DMS79 (cell line): ENCODE measurements at regions not wholly inside any gene's neighbourhood (a gene's known extent, or its start where the extent isn't known, plus 50 kb on each side); places are given as distances from the start of the nearest gene placed in this dataset.
A peak's percentile ranks its signal among the peaks of the same experiment; 100 is the strongest.

ENCODE experiments used
- DNase-seq: peaks from one replicate; lab custom pipeline; 2025; lab: John Stamatoyannopoulos, UW

DNA sequence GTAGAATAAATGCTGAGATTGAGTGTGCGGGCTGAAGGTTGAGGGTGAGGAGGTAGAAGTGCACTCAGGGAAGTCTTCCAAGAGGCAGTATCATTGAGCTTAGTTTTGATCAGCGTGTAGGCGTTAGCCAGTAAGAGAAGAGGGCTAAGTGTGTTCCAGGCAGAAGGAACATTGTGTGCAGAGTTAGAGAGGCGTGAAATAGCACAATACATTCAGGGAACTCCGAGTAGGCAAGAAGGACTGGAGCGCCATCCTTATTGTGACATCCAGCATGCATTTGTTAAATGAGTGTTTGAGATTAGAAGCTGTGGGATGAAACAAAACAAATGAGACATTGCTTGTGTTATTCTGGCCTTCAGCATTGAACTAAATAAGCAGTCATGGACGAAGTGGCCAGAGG, 140.9 kb upstream of the MKLN1 start:
- DNase-seq, result no peak

DNA sequence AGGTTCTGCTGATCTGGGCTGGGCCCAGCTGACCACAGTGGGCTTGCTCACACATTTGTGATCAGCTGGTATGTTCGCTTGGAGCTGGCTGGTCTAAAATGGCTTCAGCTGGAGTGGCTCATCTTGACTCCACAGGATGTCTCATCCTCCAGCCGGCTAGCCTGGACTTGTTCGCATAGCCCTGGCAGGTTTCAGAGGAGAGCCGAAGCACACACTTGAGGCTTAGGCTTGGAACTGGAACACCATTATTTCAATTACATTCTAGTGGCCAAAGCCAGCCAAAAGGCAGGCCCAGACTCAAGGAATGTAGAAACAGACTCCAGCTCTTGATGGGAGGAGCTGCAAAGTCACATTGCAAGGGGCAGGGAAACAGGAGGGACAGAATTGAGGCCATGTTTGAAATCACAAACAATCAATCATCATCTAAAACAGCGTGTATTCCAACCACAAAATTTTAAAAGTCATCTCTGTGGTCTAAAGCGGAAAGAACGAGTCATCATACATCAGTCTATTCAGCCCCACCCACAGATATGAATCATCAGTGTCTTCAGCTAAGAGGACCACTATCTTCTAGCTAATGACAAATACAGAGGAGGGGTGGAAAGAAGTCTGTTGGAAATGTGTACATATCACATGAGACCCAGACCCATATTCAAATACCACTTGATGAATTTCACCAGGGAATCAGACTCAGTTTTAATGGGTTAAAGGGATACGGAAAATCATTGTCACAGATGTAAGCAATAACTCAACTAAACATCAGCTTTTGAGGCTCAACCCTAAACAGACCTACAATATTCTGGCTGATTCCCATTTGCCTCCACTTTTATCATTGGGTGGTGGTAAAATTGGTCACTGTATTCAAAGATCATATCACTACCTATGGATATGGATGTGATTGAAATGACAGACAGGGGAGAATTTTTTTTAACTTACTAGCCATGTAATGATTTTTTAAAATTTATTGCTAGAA, 139.0 kb upstream of the MKLN1 start:
- peak; percentile 69 for DNase-seq

DNA sequence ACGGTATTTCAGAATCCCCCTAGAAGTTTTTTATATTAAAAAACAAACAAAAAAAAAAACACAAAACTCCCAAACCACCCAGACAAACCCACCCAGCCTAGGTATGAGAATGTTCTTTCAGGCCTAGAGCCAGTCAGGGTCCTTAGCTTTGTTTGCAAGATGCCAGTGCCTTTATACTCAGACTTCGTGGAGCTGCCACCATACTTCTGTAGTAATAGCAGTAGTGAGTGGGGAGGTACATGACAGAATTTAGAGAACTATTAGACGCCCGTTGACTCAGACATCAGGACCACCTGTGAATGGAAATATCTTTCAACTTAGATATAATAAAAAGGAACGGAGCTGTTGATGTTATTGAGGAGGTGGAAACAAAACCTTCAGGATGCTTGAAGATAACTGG, 138.2 kb upstream of the MKLN1 start:
- DNase-seq, result no peak

DNA sequence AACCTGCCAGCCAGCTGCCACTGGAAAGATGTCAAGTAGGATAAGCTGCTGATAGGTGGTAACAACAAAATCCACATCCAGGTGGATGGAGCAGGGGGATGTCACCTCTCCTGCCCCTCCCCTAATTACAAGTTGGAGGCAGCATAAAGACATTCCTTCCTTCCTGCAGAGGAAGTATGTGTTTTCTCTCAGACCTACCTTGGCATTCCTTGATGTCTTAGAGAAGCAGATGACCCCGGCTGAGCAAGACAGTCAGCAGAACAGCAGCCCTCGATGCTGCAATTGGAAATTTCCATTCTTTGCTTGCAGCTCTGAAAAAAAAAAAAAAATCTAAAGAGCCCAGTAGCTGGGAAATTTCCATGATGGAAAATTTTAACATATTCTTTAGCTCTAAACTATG, 137.5 kb upstream of the MKLN1 start:
- DNase-seq, result no peak

DNA sequence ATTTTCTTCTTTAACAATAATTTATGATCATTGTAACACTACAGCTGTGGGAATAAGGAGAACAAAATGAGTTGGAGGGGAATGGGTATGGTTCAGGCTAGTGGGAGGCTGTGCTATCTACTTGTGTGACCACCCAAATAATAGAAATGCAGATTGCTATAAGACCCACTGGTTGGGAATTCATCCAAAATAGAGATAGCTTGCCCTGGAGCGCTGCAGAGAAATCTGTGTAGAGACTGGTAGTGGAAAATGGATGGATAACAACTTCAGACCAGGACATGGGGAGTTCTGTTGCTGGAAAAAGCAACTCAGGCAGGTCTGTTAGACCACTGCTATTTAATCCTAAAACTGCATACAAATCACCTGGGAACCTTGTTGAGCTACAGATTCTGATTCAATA, 137.1 kb upstream of the MKLN1 start:
- no peak for DNase-seq

DNA sequence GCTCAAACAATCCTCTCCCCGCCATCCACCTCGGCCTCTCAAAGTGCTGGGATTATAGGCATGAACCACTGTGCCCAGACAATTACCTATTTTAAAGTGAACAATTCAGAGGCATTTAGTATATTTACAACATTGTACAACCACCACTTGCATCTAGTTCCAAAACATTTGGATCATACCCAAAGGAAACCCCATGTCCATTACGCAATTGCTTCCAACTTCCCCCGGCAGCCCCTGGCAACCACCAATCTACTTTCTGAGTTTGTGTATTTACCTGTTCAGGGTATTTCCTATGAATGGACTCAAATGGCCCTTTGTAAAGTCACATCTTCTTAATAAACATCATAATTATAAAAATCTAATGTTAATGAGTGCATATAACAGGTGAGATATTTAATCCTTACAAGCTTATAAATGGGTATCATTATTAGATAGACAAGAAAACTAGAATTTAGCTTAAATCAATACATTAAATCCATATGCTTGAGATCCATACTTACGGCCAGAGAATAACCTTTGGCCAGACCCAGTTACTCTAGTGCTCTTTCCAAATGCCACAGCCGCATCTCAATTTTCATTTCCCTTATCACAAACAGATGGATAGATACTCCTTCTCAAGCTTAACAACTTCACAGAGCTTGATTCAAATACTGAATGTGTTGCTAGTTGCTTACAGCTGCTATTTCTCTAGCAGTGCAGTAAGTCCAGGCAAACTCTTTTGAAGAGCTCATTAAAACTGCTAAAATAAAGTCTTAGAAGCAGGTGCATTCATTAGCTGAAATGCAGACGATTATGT, 133.4 kb upstream of the MKLN1 start:
- DNase-seq, result no peak

DNA sequence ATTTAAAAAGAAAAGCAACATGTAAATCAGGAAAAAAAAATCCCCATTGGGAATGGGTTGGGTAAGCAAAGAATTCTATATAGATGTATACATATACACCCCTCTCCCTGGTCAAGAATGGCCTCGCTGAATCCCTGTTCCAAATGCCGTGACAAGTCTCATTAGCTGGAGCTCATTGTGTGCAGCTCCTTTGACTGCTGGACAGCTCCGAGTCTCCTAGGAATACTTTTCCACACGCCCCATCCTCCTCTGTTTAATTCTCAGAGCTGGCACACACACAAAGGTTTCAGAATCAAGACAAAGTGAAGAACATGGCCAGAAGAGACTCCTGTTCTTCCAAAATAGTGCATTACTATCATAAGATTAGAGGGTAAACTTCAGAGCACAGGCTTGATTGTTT, 130.9 kb upstream of the MKLN1 start:
- DNase-seq, result no peak

DNA sequence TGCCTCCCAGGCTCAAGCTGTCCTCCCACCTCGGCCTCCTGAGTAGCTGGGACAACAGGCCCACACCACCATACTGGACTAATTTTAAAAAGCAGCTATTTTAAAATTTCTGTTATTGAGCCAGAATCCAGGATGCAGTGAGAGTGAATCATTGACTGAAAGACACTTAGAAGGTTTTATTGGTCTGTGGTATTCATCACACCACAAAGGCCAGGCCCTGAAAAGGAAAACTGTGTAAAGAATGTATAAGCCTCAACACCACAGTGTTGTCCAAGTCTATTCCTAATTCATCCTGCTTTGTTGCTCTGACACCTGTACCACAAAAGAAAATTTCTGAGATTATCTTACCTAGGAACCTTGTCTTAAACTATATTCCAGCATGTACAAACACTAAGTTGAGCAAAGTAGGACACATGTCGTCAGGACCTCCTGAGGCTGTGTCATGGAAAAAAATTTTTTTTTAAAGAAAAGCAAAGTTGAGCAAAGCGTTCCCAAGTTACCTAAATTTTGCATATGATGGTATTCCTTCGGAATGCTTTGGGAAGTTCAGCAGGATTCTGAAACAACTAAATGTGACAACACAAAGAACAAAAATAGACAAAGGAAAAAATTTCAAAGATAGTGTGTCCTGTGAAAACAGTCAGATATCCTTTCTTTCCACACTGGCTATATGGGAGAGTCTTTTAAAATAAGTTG, 129.6 kb upstream of the MKLN1 start:
- DNase-seq, result no peak

DNA sequence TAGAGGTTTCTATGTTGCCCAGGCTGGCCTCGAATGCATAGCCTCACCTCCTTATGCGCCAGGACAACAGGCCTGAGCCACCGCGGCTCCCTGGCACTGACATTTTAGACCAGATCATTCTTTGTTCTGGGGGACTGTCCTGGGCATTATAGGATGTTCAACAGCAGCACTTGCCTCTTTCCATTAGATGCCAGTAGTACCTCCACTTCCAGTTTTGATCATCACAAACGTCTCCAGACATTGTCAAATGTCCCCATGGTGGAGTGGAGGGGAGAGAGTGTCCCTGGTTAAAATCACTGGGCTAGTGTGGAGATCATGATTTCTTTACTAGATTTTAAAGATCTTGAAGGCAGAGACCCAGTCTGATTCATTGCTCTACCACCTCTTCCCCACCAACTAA, 125.2 kb upstream of the MKLN1 start:
- DNase-seq, result no peak

DNA sequence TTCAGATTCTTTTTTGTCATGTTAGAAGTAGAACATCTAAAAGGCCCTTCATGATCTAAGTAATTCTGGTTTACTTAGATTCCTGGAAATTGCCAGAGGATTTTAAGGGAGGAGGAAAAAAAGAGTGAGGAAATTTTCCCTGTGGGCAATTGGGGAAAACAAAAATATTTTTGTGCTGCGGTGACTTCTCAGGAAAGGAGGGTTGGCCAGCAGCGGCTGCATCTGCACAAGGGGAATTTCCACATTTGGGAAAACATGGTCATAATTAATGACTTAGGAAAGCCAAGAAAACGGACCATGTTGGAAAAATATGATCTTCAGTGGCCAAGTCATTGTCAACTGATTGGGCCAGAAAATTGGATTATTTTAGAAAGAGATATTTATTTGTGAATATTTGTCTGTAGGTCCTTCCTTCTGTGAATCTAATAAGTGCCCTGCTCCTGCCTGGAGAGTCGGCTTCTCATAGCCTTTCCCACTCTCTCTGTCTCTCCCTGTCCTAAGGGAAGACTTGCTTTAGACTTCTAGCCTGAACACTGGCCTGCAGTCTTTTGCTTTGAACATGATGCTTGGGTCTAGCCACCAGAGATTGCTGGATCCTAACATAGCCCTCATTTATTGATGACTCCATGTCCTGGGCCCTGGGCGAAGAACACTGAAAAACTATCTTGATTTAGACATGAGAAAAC, 124.2 kb upstream of the MKLN1 start:
- no peak for DNase-seq

DNA sequence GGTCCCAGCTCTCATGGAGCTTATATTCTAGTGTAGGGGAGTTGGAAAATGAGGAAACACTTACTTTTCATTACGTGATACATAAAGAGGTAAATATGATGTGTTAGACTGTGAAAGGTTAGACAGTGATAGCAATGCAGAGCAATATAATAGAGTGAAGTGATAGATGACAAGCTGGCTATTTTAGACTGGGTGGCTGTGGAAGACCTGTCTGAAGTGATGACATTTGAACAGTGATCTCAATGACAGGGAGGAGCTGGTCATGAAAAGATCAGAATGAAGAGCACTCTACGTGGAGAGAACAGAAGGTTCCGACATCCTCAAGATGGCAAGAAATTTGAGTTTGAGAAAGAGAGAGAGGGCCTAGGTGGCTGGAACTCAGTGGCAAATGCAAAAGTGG, 118.9 kb upstream of the MKLN1 start:
- DNase-seq, result no peak

DNA sequence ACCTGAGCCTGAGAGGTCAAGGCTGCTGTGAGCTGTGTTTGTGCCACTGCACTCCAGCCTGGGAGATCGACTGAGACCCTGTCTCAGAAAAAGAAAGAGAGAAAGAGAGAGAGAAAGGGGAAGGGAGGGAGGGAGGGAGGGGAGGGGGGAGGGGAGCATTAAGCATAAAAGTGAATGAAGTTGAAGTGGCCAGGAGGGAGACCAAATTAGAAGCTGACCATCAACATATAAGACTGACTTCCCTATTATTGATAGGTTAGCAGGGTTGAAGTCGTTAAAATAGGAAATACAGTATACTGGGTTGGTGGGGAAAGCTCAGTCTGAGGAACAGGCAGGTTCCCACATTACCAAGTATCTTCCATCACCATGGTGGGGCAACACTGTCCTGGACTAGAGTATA, 117.1 kb upstream of the MKLN1 start:
- no peak for DNase-seq

DNA sequence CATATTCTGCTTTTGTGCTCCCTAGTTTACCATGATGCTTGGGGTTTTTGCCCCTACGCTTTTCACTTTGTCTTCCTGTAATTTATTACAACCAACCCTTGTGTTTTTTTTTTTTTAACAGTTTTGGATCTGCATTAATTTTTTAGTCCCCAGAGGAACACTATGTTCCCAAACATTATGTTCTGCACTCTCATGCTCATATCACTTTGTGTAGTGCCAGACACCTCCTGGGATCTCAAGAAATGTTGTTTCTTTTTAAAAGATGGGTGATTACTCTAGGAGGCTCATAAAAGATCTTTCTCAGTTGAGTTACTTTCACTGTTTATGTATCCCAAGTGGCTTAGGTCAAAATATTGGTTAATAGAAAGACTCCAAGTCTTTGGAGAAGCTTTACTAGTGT, 116.2 kb upstream of the MKLN1 start:
- no peak for DNase-seq

DNA sequence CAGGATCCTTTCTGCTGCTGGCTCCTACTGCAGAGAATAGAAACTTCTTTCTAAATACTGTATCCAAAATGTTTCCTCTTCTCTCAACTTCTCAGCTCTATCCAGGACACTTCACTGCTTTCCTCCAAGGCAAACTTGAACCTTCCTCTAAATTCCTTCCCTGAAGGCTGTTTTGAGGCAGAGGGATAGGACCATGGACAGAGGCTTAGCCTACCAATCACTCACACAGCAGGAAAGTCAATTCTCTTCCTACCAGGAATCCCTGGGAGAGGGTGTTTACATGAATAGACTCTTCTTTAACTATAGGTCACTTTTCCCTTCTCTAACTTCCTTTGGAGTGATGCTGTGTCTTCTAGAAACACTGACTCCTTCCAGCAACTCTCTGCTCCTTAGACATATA, 115.6 kb upstream of the MKLN1 start:
- no peak for DNase-seq

DNA sequence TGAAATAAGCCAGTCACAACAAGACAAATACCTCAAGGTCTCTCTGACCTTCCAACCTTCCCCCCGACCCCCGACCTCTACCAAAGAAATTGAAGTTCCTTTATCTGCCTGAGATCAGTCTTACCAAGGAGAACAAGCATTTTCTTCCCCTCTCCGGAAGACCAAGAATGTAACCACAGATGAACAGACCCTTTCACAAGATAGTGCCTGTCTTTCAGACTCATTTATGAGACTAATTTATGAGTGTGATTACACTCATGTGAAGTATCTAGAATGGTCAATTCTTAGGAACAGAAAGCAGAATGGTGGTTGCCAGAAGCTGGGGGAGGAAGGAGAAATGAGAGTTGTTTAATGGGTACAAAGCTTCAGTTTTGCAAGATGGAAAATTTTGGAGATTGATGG, 108.9 kb upstream of the MKLN1 start:
- DNase-seq, result no peak

DNA sequence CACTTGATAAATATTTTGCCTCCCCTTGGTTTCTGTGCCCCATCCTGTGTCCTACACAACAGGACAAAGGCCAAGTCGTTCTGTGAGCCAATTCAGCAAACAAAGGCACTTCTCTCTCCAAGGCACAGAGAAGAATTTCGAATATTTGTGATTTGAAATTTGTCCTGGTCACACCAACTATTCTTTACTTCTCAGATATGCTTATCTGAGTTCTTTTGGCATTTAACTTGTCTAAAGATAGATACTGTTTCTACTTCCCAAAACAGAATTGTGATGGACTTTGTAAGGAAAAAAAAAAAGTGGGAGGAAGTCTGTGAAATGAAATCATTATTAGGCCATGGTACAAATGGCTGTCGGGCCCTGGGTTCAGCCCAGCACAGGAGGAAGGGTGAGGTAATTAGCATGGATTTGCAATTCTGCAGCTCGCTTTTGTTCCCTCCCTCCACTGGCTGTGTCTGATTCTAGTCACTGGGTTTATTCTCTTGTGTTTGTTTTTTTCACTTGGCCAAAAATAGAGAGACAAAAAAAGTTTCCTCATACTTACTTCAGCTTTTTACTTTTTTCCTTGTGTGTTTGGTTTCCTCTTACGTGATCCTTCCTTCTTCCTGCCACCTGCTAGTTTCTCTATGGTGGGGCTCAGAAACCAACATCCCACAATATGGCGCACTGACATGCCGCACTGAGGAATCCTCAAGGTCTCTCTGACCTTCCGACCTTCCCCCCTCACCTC, 108.2 kb upstream of the MKLN1 start:
- DNase-seq, result no peak

DNA sequence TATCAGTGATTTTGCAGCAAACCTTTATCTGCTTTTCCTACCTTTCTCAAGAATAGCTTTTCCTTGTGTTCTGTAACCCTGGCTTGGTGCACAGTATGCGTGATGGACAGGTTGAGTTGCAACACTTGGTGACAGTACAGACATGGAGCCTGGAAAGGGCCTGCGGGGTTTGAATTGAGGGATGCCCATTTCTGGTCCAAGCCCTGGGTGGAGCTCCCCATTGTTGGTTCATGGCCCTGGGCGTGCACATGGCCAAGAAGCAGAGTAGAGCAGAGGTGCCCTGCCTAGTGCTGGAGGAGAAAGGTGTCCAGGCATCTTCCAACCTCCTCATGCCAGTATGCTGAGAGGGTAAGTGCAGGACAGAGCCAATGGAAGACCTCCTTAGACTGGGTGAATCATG, 106.6 kb upstream of the MKLN1 start:
- no peak for DNase-seq

DNA sequence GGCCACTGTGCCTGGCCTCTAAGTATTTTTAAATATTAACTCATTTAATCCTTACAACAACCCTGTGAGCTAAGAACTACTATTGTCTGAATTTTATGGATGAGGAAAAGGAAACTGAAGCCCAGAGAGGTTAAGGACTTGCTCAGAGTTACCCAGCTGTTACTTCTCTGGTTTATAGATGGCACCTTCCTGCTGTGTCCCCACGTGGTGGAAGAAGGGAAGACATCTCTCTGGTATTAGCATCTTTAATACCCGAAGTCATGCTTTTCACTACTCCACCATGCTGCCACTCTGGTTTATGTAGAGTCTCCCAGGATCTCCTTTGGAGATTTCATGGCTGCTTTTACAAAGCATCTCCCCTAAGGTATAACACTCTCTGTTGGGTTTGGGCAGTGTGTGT, 105.5 kb upstream of the MKLN1 start:
- no peak for DNase-seq

DNA sequence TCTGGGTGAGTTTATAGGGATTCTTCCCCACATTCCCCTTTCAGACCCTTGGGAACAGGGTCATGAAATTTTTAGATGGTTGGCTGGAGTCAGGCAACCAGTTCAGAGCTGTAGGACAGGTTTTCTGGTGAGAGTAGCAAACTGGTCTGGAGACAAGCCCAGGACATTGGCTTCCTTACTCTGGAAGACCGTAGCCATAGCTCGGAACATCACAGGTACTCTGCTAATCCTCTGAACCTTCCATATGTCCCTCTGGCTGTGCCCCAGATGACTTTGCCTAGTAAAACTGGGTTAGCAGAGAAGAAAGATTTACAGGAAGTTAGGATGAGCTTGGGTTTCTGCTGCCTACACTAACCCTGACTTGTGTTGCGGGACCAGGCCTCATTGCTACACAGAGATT, 104.5 kb upstream of the MKLN1 start:
- no peak for DNase-seq

DNA sequence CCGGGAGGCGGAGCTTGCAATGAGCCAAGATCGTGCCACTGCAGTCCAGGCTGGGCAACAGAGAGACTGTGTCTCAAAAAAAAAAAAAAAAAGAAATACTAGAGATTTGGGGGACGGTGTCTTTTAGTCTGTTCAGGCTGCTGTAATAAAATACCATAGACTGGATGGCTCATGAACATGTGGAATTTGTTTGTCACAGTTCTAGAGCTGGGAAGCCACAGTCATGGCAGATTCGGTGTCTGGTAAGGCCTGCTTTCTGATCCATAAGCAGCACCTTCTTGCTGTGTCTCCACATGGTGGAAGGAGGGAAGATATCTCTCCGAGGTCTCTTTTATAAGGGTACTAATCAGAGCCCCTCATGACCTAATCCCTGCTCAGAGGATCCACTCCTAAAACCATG, 102.7 kb upstream of the MKLN1 start:
- DNase-seq, result no peak
